ENCODE measurements at regions not wholly inside any gene's neighbourhood (a gene's known extent, or its start where the extent isn't known, plus 50 kb on each side); places are given as distances from the start of the nearest gene placed in this dataset.

GRCh38 chr6:145517492-145517891, 217.8 kb downstream of the EPM2A start:
- H3K9me3 ChIP-seq (ENCODE audit: low read depth, low read length, poor library complexity, severe bottlenecking): no peaks in the 10 kb centered on the region
- intact Hi-C loops (cut with micrococcal nuclease; ENCODE audit: unreplicated experiment): no loop called here
- no peak for DNase-seq (ENCODE audit: low spot score)
- H3K4me3 ChIP-seq (ENCODE audit: low read depth, low read length, poor library complexity, severe bottlenecking): no peak overlapping the region
- no peaks in the 10 kb centered on the region for H3K4me1 ChIP-seq (ENCODE audit: insufficient read depth, low read length, poor library complexity, severe bottlenecking)
- H3K27ac ChIP-seq (ENCODE audit: low read depth, low read length, poor library complexity, severe bottlenecking): no peak overlapping the region
- TF ChIP-seq EZH2 (IDR thresholded peaks at IDR 0.05; ENCODE audit: borderline replicate concordance, low read depth, low read length, poor library complexity, severe bottlenecking) (no peak), CTCF (conservative IDR thresholded peaks at IDR 0.05; ENCODE audit: low read depth, low read length) (no peak)
- POLR2A ChIA-PET (ENCODE audit: low non-redundant PET): no interaction called here
- BruUV-seq (replicated peaks): no TSS peak
- no peaks in the 10 kb centered on the region for H3K27me3 ChIP-seq (replicated peaks; ENCODE audit: insufficient read depth, low read depth, low read length, poor library complexity)
- H3K36me3 ChIP-seq (ENCODE audit: insufficient read depth, low read length, poor library complexity, severe bottlenecking): no peaks in the 10 kb centered on the region
- CTCF ChIA-PET: no interaction called here

DNA sequence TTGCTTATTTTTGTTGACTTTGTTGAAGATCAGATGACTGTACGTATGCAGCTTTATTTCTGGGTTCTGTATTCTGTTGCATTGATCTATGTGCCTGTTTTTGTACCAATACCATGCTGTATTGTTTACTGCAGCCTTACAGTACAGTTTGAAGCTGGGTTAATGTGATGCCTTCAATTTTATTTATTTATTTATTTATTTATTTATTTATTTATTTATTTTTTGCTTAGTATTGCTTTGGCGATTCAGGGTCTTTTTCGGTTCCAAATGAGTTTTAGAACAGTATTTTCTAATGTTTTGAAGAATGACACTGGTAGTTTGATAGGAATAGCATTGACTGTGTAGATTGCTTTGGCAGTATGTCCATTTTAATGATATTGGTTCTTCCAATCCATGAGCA, 210.3 kb downstream of the EPM2A start:
- Histone ChIP-seq H3K27ac (ENCODE audit: low read depth, low read length, poor library complexity, severe bottlenecking) (no peak overlapping the region), H3K27me3 (replicated peaks; ENCODE audit: insufficient read depth, low read depth, low read length, poor library complexity) (no peaks in the 10 kb centered on the region), H3K9me3 (ENCODE audit: low read depth, low read length, poor library complexity, severe bottlenecking) (no peaks in the 10 kb centered on the region), H3K36me3 (ENCODE audit: insufficient read depth, low read length, poor library complexity, severe bottlenecking) (no peaks in the 10 kb centered on the region), H3K4me1 (ENCODE audit: insufficient read depth, low read length, poor library complexity, severe bottlenecking) (no peaks in the 10 kb centered on the region), H3K4me3 (ENCODE audit: low read depth, low read length, poor library complexity, severe bottlenecking) (no peak overlapping the region)
- TF ChIP-seq EZH2 (IDR thresholded peaks at IDR 0.05; ENCODE audit: borderline replicate concordance, low read depth, low read length, poor library complexity, severe bottlenecking): no peak
- TF ChIP-seq CTCF (conservative IDR thresholded peaks at IDR 0.05; ENCODE audit: low read depth, low read length): no peak
- CTCF ChIA-PET: no interaction called here
- POLR2A ChIA-PET (ENCODE audit: low non-redundant PET): interaction anchor here (0.6 kb wide), 1 partner anchor 22 kb away, joined by 3 read pairs; no protein-coding TSS in a partner anchor
- no peak for DNase-seq (ENCODE audit: low spot score)
- BruUV-seq (replicated peaks): no TSS peak
- intact Hi-C loops (cut with micrococcal nuclease; ENCODE audit: unreplicated experiment): no loop called here

GRCh38 chr6:145529582-145529981, 205.7 kb downstream of the EPM2A start:
- H3K9me3 ChIP-seq (ENCODE audit: low read depth, low read length, poor library complexity, severe bottlenecking): no peaks in the 10 kb centered on the region
- POLR2A ChIA-PET (ENCODE audit: low non-redundant PET): no interaction called here
- no TSS peak for BruUV-seq (replicated peaks)
- no peak overlapping the region for H3K4me3 ChIP-seq (ENCODE audit: low read depth, low read length, poor library complexity, severe bottlenecking)
- TF ChIP-seq CTCF (conservative IDR thresholded peaks at IDR 0.05; ENCODE audit: low read depth, low read length) (no peak), EZH2 (IDR thresholded peaks at IDR 0.05; ENCODE audit: borderline replicate concordance, low read depth, low read length, poor library complexity, severe bottlenecking) (no peak)
- intact Hi-C loops (cut with micrococcal nuclease; ENCODE audit: unreplicated experiment): no loop called here
- no peak overlapping the region for H3K27ac ChIP-seq (ENCODE audit: low read depth, low read length, poor library complexity, severe bottlenecking)
- no peaks in the 10 kb centered on the region for H3K36me3 ChIP-seq (ENCODE audit: insufficient read depth, low read length, poor library complexity, severe bottlenecking)
- H3K4me1 ChIP-seq (ENCODE audit: insufficient read depth, low read length, poor library complexity, severe bottlenecking): no peaks in the 10 kb centered on the region
- H3K27me3 ChIP-seq (replicated peaks; ENCODE audit: insufficient read depth, low read depth, low read length, poor library complexity): no peaks in the 10 kb centered on the region
- CTCF ChIA-PET: no interaction called here
- DNase-seq (ENCODE audit: low spot score): no peak
